SHP77 treated with DMSO at 0.1 percent for 48 hours (cell line): ENCODE measurements at regions not wholly inside any gene's neighbourhood (a gene's known extent, or its start where the extent isn't known, plus 50 kb on each side); places are given as distances from the start of the nearest gene placed in this dataset.
"Not testable (repeated sequence)": the region's sequence is repeated elsewhere in the genome, so short reads cannot be mapped to it uniquely, and the experiment has no call there.

Experiments
- DNase-seq: peaks from one replicate; lab custom pipeline; 2025; lab: John Stamatoyannopoulos, UW

DNA sequence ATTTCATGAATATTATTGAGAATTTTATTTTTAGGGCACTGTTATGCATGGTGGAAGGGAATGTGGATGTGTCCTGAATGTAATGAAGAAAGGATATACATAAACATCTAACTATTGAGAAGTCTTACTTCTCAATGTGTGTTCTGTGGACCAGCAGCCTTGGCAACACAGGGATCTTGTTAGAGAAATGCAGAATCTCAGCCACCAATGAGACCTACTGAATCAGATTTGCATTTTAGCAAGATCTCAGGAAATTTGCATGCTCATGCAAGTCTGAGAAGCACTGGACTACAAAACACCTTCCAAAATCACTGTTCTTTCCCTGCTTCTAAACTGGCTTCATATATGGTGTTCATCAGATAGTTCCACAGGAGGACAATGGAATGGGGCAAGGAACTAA is 139.7 kb upstream of the WDFY3 start:
- DNase-seq, result no peak

DNA sequence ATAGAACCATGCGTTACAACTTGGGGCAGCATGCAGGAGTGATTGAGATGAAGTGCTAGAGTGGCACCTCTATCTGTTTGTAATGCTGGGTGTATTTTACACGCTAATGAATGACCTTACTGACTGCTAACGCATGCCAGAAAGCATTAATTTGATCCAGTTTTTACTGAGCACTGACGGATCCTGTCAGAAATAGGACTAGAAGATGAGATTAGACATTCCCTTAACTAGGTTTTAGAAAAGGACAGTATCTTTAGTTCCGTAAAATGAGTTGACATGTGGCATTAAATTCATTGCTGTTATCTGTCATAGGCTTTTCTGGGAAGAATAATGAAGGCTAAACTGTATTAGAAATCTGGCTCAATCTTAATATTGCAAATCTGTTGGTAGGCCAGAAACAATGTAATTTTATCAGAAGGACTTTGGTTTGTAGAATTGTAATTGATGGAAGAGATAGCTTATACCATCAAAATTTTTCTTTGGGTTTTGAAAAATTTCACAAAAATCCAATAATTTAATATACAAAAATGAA is 140.4 kb upstream of the WDFY3 start:
- DNase-seq, result no peak

DNA sequence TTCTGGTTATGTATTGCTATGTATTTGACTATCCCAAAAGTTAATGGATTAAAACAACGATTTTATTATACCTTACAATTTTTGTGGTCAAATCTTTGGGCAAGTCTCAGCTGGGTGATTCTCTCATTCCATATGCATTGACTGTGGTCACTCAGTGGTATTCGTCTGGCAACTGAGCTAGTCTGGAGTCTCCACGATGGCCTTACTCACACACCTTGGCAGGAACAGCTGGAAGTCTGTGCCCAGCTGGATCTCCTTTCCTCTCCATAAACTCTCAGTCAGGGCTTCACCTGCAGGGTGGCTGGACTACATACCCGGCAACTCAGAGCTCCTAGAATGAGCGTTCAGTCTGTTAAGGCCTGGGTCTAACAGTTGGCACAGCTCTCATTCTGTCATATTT is 141.1 kb upstream of the WDFY3 start:
- DNase-seq, result no peak

DNA sequence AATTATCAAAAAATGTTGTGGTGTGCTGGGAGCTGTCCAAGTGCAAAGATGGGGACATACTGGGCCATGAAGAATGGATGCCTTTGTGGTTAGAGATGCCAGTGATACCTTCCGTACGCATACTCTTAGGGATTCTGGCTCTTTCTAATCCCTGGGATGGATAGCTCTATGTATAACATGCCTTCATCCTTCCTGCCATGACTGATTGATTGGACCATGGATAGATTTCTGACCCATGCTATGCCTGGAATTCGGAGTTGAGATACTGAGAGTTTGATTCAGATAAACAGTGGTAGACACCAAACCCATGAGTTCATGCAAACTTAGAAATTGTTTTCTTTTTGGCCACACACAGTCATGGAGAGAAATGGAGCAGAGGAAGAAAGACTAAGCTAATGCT is 147.2 kb upstream of the WDFY3 start:
- no peak for DNase-seq

DNA sequence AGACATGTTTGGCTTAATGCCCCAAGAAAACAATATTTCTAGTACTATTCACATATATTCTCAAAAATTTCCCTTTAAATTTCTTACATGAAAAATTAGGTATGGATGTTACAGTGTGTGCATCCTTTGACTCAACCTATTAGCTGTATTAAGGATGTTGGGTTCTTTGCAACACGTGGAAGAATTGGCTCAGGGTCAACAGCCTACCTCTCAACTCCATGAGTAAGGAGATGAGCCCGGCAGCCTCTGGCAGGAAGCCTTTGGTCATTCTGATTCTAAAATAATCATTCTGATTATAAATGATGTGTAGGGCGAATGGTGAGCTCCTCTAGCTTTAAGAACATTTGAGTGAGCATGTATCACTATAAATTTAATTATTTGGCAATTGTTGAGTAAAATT is 148.0 kb upstream of the WDFY3 start:
- no peak for DNase-seq

DNA sequence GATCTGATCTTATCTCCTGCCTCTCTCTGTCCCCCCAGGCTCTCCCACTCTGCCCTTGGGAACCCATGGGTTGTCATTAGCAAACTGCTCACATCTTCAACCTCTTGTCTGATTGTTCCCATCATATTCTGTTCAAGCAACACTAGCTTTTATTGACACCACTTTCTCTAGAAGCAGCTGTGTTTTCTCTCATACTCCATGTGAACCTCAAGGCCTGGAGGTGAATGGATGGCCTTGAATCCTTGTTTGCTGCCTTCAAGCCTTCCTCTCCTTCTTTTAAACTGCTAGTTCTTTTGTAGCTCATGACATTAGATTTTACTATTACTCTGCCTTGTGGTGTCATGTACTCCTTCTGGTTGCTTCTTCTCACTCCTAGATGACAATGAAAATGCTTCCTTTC is 149.5 kb upstream of the WDFY3 start:
- DNase-seq, result no peak

DNA sequence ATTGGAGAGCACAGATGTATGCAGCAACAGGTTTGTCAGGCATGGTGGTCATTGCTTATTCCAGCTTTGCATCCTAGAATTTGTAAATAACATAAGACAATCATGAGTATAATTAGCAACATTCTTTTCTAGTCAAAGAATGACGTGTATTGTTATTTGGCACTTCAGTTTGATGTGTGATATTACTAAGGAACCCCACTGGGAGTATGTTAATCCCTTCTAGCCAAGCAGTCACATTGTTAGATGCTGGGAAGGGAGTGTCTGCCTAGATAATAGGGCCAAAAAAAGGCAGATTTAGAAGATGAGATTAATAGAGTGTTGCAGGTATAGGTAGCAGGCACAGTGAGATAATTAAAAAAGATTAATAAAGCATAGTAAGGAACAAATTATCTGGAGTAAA is 159.2 kb upstream of the WDFY3 start:
- DNase-seq, result no peak

DNA sequence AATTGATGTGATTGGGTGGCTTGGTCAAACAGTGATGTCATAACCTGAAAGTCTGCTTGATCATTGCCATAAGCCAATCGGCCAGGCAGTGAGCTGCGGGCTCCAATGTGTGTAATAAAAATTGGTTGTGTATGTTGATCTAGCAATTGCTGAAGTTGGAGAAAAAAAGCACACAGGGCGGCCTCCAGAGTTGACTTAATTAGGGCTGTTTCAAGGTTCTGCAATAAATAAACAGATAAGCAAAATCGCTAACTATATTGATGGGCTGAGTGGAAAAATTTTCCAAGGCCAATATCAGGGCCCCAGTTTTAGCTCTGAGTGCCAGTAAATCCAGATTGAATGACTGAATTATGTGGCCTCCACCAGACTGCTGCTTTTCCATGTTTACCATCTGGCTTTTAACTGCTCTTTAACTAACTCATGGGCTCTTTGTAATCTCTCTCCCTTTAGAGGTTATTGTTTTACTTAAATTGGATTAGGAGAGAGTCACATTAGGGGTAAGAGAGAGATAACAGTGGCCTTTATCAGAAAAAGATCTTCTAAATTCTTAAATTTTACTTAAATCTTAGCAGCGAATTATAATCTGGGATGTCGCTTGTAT is 160.6 kb upstream of the WDFY3 start:
- no peak for DNase-seq

DNA sequence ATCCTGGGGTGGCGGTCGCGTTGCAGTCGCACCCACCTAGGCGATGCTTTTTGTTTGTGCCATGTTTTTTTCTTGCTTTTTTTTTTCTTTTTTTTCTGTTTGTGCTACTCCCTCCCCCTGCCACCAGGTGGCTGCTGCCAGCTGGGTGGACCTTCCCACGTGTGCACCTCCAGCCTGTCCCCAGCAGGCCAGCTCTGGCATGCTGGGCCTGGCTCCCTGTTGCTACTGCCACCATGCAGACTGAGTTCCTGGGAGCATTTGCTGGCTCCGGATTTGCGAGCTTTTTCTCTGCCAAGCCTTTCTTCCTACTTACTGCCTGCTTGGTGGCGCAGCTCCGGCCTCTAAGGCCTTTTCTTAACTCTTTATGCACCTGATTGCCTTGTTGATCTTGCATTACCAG is 161.2 kb upstream of the WDFY3 start:
- DNase-seq, result no peak

DNA sequence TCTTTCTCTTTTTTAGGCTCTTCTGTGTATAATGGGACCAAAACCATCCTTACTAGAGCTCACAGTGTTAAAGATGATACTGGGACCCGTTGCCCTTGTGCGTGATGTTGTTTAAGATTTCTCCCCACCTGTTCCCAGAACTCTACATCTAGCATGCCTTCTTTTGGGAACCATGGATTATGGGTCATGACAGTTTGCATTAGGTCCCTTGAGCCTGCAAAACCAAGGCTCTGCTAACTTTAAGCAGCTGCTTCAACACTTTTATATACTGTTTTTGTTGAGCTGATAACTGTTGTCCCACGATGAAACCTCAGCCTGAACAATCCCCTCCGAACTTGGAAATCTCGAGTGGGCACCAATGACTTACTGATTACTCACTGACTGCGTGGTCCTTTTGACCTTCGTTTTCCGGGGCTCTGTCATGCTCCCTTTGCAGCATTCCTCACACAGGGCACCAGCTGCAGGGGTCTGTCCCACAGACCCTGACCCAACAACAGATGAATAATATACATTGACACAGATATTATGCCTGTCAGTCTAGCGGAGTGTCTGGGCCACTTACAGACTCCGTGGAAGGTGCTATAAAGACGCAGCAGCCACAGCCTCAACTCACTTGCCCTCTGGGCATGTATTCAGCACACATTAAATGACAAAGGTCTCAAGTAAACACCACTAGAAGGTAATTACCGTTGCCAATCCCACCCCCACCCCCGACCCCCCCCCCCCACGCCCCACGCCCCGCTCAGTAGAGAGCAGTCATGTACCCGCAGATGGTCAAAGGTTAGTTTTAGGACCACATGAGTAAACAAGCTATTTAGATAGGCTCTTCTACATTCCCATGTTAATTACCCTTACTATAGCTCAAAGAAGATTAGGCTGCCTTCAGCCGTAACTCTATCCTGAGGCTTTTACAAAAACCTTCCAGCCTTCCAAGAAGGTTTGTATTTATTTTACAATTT is 162.0 kb upstream of the WDFY3 start:
- DNase-seq, result no peak

DNA sequence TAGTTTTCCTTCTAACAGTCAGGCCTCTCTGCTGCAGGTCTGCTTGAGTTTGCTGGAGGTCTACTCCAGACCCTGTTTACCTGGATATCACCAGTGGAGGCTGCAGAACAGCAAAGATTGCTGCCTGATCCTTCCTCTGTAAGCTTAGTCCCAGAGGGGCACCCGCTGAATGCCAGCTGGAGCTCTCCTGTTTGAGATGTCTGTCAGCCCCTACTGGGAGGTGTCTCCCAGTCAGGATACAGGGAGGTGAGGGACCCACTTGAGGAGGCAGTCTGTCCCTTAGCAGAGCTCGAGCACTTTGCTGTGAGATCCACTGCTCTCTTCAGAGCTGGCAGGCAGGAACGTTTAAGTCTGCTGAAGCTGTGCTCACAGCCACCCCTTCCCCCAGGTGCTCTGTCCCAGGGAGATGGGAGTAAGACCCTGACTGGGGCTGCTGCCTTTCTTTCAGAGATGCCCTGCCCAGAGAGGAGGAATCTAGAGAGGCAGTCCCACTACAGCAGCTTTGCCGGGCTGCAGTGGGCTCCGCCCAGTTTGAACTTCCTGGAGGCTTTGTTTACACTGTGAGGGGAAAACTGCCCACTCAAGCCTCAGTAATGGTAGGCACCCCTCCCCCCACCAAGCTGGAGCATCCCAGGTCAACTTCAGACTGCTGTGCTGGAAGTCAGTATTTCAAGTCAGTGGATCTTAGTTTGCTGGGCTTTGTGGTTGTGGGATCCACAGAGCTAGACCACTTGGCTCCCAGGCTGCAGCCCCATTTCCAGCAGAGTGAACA is 163.1 kb upstream of the WDFY3 start:
- DNase-seq, result not testable (repeated sequence)

DNA sequence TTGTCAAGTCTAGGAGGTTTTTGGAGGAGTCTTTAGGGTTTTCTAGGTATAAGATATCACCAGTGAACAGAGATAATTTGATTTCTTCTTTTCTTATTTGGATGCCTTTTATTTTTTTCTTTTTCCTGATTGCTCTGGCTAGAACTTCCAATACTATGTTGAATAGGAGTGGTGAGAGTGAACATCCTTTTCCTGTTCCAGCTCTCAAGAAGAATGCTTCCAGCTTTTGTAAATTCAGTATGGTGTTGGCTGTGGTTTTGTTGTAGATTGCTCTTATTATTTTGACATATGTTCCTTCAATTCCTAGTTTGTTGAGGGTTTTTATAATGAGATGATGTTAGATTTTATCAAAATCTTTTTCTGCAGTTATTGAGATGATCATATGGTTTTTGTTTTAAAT is 165.6 kb upstream of the WDFY3 start:
- no peak for DNase-seq

DNA sequence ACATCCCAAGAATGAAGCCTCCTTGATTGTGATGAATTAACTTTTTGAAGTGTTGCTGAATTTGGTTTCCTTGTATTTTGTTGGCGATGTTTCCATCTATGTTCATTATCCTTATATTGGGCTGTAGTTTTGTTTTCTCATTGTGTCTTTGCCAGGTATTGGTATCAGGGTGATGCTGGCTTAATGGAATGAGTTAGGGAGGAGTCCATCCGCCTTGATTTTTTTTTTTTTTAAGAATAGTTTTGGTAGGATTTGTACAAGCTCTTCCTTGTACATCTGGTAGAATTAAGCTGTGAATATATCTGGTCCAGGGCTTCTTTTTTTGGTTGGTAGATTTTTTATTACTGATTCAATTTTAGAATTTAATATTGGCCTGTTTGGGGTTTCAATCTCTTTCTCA is 166.1 kb upstream of the WDFY3 start:
- DNase-seq, result no peak

DNA sequence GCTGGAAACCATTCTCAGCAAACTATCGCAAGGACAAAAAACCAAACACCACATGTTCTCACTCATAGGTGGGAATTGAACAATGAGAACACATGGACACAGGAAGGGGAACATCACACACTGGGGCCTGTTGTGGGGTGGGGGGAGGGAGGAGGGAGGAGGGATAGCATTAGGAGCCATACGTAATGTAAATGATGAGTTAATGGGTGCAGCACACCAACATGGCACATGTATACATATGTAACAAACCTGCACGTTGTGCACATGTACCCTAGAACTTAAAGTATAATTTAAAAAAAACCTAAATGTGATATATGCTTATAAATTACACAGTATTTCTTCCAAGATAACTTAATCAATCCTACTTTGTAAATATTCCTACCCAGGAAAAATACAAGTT is 173.3 kb upstream of the WDFY3 start:
- not testable (repeated sequence) for DNase-seq

DNA sequence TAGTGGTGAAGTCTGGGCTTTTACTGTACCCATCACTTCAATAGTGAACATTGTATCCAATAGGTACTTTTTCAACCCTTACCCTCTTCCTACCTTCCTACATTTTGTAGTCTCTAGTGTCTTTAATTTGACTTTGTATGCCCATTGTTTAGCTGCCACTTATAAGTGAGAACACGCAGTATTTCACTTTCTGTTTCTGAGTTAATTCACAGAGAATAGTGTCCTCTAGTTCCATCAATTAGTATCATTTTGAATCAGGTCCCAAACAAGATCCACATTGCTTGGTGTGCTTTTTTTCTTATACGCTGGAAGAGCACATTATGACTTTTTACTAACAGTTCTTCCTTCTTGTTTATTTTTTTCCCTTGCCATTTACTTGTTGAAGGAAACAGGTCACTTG is 176.0 kb upstream of the WDFY3 start:
- no peak for DNase-seq

DNA sequence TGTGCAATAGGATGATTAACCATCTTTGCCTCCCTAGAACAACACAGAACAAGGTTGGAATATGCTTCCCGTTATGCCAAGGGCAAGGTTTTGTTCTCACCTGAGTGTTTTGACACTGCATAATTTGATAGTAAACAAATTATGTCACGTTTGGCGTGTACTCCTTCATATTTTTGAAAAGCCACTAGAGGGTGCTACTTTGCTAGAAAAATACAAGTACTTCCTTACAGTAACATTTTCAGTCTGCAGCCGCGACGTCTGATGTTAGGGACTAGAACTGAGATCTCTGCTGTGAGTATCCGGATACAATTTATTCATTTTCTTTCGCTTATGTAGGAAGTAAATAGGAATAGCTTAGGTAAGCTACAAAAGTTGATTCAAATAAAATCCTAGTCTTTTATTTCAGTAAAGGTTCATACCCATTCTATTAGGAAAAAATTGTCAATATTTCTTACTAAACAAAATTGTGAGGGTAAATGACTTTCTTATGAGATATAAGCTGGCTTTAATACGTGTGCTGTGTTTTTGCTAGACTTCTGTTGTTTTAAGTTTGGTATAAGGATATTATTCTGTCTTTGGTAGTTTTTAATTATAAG is 181.1 kb upstream of the WDFY3 start:
- DNase-seq, result peak; percentile 73

DNA sequence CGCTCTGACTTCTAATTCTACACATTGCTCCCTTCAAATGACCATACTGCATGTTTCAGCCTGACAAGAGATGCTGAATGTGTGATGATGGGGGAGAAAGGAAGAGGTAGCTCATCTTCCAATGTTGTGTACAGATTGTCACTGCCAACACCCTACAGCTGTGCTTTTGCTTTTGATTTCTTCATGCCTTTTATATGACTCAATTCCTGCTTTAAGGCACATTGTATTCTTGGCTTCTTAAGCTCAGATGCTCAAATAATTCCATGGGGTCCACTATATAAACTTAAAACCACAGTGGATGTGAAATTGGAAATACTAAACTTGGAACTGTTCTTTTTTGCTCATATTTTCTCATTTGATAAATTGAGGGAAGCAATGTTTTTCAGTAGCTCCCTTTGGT is 183.2 kb upstream of the WDFY3 start:
- no peak for DNase-seq

DNA sequence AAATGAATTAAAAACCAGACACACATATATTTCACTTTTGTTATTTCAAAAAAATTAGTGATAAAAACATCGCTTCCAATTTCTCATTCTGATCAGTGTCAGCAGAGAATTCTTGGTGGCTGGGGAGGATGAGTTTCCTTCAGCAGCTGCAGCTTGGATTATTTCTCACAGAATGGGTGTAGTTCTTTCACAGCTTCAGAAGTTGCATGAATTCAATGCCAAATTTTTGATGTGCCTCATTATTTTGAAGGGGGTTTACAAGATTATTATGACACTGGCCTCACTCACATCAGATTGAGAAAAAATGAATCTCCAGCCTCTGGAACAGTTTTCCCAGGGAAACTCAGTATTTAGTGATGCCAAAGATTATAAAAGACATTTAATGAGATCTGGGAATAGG is 184.9 kb upstream of the WDFY3 start:
- no peak for DNase-seq

DNA sequence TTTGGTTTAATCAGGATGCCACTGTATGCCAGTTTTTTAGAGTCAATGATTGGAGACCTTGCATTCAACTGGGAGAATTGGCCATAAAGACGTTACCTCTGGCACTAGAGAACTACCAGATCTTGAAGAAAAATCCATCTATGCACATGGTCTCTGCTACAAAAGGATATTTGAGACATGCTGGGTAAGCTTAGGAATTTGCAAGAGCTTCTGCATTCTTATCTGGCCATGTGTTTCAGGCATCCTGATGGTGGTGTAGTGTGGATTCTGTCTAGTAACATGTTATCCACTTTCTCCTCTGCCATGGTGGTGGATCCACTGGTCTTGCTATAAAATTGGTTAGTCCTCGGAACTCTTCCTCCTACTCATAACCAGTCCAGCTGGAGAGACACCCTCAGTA is 185.3 kb upstream of the WDFY3 start:
- DNase-seq, result no peak

DNA sequence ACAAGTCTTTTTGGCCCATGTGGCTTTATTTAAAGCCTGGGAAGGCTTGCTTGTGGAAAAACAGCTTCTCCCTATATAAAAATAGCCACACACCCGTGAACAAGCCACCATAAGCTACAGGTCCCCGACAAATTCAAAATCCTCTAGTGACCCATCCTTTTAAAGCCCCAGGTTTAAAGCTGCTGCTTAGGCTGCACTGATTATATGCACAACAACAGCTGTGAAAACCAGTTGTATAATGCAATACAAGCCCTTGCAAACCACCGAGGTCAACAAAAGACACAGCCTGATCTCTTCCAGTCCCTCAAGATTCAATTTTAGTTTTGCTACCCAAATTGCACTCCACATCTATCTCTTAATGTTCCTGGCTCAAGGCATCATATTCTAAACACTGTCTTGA is 186.0 kb upstream of the WDFY3 start:
- no peak for DNase-seq

DNA sequence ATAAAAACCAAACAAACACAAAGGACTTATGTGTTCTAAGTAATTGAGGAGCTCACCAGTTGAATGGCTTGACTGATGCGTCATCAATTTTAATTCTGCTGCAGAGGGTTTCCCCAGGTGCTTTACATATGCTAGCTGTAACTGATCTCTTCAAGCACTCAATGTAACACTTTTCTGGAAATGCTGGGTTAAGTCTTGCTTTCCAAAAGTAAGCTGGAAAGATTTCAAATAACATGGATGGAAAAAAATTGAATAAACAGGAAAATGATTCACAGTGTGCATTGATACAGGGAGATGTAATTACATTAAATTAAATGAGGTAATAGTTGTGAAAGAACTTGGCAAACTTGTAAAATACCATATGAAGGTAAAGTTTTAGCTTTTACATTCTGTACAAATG is 186.7 kb upstream of the WDFY3 start:
- DNase-seq, result no peak

DNA sequence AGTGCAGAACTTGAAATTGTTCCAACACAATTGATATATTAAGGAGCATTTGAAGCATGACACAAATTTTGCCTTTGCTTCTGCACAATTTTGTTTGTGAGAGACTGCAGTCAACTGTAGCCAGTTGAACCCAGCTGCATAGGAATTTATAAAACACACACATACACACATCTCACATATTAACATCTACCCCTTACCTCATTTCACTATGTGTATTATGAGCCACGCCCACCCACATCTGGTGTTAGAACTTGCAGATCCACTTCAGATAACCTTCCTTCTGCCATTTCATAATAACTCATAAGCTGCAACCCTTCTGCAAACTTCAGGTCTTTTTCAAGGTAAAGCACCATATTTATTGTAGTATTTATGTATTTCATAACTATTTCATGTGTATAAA is 188.1 kb upstream of the WDFY3 start:
- no peak for DNase-seq
